Right ventricle myocardium inferior (tissue), 1 donor: ENCODE measurements at regions not wholly inside any gene's neighbourhood (a gene's known extent, or its start where the extent isn't known, plus 50 kb on each side); places are given as distances from the start of the nearest gene placed in this dataset.
A peak's percentile ranks its signal among the peaks of the same experiment; 100 is the strongest.

Experiments
- ATAC-seq: fragments of 200-7000 bp; cut with Tn5 transposase; one replicate; pipeline ENCODE4 v1.9.1; 2020; ENCODE audit warnings: mild to moderate bottlenecking, moderate library complexity
- DNase-seq: peaks from one replicate; pipeline ENCODE4 v3.0.0; 2021; ENCODE audit errors: missing footprints
- intact Hi-C: fragments of 100-400 bp; cut with DNase I; formaldehyde crosslinking; loops from one replicate; pipeline ENCODE4 v1.11.0; 2022
- donor health status: DM: no; HTN: yes; CAD: no; lungs with severe emphysema.

DNA sequence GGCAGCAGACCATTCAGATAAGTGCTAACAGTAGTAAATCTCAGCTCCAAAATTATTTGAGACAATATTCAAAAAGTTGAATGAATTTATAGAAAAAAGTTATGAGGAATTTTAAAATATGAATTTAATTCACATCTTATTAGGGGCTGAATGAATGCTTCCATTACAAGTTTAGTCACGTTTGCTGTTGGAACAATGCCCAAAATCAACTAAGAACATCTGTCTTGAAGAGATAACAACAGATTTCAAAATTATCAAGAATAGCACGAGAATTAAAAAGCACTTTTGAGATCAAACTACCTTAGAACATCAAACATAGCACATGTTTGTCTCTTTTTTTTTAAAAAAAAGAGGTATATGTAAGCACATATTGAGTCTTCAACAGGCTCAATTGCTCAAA, 115.4 kb upstream of the PPFIA2 start:
- DNase-seq (no peak), ATAC-seq (no peak)
- intact Hi-C loops = no loop called here

- ATAC-seq (no peak), DNase-seq (no peak)
- intact Hi-C loops = no loop called here
Measured at GRCh38 chr12:81874166-81874565, 115.0 kb upstream of the PPFIA2 start.

- intact Hi-C loops = no loop called here
- ATAC-seq (no peak), DNase-seq (no peak)
Measured at GRCh38 chr12:81872400-81872799, 113.2 kb upstream of the PPFIA2 start.

- intact Hi-C loops = no loop called here
- ATAC-seq = no peak
Measured at GRCh38 chr12:81866081-81866480, 106.9 kb upstream of the PPFIA2 start.

DNA sequence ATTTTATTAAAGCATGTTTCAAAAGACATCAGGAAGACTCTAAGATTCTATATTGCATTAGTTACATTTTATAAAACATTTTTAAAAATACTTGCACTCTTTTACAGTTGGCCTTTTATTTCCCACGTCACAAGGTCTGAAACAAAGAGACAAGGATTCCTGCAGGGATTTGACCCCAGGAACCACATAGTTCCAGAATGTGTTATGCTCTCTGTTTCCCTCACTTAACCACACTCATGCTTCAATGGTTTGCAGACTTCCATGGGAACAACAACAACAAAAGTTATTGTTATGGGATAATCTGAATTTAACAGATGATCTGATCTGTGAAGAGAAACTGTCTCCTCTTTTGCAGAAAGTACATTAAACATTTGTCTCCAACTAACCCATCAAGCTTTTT, 104.3 kb upstream of the PPFIA2 start:
- ATAC-seq = no peak
- intact Hi-C loops = no loop called here
- no peak for DNase-seq

More at GRCh38 chr12:81866081-81866480, 106.9 kb upstream of the PPFIA2 start:
- peak; percentile 26 for DNase-seq

- intact Hi-C loops = no loop called here
- DNase-seq (no peak), ATAC-seq (no peak)
Measured at GRCh38 chr12:81859521-81859920, 100.4 kb upstream of the PPFIA2 start.

DNA sequence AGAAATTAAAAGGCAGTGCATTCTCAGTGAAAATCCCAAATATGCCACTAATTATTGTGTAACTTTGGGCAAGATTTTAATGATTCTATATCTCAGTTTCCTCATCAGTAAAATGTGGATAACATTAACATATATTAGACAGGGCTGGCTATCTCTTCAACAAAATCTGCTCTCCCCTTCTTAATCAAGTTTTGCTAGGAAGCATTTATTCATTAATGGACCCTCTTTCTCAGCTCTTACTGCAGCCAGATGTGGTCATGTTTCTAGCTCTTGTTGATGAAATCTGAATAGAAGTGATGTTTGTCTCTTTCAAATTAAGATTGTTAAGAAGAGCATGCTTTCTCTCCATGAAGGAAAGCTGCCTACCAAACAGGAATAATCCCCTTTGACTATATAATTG, 84.4 kb upstream of the PPFIA2 start:
- intact Hi-C loops = no loop called here
- DNase-seq (no peak), ATAC-seq (no peak)

GRCh38 chr12:81835783-81836182, 76.6 kb upstream of the PPFIA2 start:
- intact Hi-C loops = no loop called here
- no peak for ATAC-seq
- no peak for DNase-seq

- intact Hi-C loops = no loop called here
- ATAC-seq (no peak), DNase-seq (no peak)
Measured at GRCh38 chr12:81819991-81820633, 61.0 kb upstream of the PPFIA2 start.

DNA sequence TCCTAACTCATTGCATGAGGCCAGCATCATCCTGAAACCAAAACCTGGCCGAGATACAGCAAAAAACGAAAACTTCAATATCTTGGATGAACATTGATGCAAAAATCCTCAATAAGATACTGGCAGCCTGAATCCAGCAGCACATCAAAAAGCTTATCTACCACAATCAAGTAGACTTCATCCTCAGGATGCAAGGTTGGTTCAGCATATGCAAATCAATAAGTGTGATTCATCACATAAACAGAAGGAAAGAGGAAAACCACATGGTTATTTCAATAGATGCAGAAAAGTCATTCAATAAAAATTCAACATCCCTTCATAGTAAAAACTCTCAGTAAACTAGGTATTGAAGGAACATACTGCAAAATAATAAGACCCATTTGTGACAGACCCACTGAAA, 56.5 kb upstream of the PPFIA2 start:
- intact Hi-C loops = no loop called here
- DNase-seq (no peak), ATAC-seq (no peak)

DNA sequence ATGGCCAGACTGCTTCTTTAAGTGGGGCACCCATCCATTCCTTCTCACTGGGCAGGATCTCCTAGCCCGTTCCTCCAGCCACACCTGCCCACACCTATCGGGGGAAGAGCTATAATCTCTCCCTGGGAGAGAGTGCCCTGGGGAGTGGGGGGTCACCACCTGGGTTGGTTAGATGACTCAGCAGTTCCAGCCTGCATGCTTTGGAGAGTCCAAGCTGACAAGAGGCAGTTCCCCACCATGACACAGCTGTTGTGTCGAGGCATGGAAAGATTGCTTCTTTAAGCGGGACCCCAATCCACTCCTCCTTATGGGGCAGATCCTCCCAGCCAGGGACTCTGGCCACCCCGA, 52.6 kb upstream of the PPFIA2 start:
- intact Hi-C loops = no loop called here
- ATAC-seq = no peak
- DNase-seq = no peak

- peak; percentile 42 for ATAC-seq
- intact Hi-C loops = no loop called here
- peak; percentile 18 for DNase-seq
Measured at GRCh38 chr12:81811061-81811777, 52.1 kb upstream of the PPFIA2 start.

- DNase-seq = no peak
- intact Hi-C loops = no loop called here
- ATAC-seq = peak; percentile 20
Measured at GRCh38 chr12:81809829-81810595, 50.9 kb upstream of the PPFIA2 start.

- DNase-seq (no peak), ATAC-seq (no peak)
- intact Hi-C loops = no loop called here
Measured at GRCh38 chr12:81809113-81809777, 50.1 kb upstream of the PPFIA2 start.
